ENCODE measurements at regions not wholly inside any gene's neighbourhood (a gene's known extent, or its start where the extent isn't known, plus 50 kb on each side); places are given as distances from the start of the nearest gene placed in this dataset.
"Not testable (repeated sequence)": the region's sequence is repeated elsewhere in the genome, so short reads cannot be mapped to it uniquely, and the experiment has no call there.

DNA sequence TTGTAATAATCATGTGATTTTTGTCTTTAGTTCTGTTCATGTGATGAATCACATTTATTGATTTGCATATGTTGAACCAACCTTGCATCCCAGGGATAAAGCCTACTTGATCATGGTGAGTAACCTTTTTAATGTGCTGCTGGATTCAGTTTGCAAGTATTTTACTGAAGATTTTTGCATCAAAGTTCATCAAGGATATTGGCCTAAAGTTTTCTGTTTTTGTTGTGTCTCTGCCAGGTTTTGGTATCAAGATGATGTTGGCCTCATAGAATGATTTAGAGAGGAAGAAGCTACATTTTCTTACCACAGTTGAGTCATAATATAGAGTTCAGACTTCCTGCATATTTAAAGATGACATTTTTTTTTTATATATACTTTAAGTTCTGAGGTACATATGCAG, 455.9 kb downstream of the PLPP3 start:
- peaks cover 0 to 17% of the 10 kb centered on the region in 2 donors for H3K27me3 Mint-ChIP-seq
- no peak for DNase-seq (ENCODE audit: low spot score)
- no peaks in the 10 kb centered on the region for H3K4me1 Mint-ChIP-seq (ENCODE audit: low read depth in 2 of 2)
- no peak for ATAC-seq
- no peak overlapping the region for H3K4me3 Mint-ChIP-seq
- H3K27ac Mint-ChIP-seq = no peak overlapping the region
- H3K9me3 Mint-ChIP-seq = no peaks in the 10 kb centered on the region
- no peaks in the 10 kb centered on the region for H3K36me3 Mint-ChIP-seq

DNA sequence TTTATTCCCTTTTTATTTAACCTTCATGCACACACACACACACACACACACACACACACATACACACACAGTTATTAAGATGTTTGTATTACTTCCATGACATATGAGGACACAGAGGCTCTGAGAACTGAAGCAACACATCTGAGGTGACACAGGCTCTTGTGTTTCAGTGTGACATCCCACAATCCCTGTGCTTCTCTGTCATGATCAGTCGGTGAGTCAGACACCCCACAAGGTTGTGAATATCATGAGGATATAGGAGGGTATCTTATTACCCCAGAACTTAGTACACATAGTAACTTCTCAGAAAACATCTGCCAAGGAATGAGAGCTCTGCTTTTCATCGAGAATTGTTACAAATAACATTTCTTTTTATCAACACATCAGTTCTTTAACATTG, 459.3 kb downstream of the PLPP3 start:
- H3K36me3 Mint-ChIP-seq = no peaks in the 10 kb centered on the region
- H3K27ac Mint-ChIP-seq = no peak overlapping the region
- H3K27me3 Mint-ChIP-seq = peaks cover 5 to 19% of the 10 kb centered on the region in 2 donors
- ATAC-seq (no peak), DNase-seq (ENCODE audit: low spot score) (no peak)
- H3K9me3 Mint-ChIP-seq = no peaks in the 10 kb centered on the region
- no peaks in the 10 kb centered on the region for H3K4me1 Mint-ChIP-seq (ENCODE audit: low read depth in 2 of 2)
- no peak overlapping the region for H3K4me3 Mint-ChIP-seq

DNA sequence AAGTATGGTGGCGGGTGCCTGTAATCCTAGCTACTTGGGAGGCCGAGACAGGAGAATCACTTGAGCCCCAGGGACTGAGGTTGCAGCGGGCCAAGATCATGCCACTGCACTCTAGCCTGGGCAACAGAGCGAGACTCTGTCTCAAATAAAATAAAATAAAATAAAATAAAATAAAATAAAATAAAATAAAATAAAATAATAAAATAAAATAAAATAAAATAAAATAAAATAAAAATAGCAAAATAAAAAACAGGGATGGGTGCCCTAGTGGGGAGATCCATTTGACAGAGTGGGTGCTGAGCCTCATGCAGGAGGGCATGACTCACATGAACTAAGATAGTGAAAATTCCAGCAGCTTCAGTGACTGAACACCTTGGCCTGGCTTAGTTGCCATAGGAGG, 460.7 kb downstream of the PLPP3 start:
- H3K4me3 Mint-ChIP-seq; DNase-seq (ENCODE audit: low spot score); H3K36me3 Mint-ChIP-seq; H3K4me1 Mint-ChIP-seq (ENCODE audit: low read depth in 2 of 2); H3K27ac Mint-ChIP-seq; ATAC-seq; H3K9me3 Mint-ChIP-seq: not testable (repeated sequence)
- H3K27me3 Mint-ChIP-seq = peaks cover 5 to 19% of the 10 kb centered on the region in 2 donors

DNA sequence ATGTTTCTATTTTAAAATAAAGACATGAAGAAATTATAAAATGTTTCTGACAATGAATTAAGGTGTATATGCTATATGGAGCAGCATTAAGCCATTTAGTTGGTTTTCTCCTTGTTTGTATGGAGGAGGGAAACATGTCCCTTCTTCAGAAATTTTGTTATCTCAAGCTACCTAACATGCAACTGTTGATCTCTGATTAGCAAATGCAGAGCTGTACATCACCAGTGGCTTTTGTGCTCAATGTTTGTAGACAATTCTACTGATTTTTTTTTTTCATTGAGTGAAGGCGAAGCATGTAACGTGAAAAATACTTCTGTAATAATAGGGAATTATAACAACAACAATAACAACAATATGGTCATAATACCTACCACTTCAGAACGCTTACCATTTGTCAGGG, 463.7 kb downstream of the PLPP3 start:
- Mint-ChIP-seq H3K9me3 (no peaks in the 10 kb centered on the region), H3K27ac (no peak overlapping the region), H3K4me1 (ENCODE audit: low read depth in 2 of 2) (no peaks in the 10 kb centered on the region), H3K36me3 (no peaks in the 10 kb centered on the region), H3K4me3 (no peak overlapping the region), H3K27me3 (peaks cover 5 to 13% of the 10 kb centered on the region in 2 donors)
- DNase-seq (ENCODE audit: low spot score) = no peak
- ATAC-seq = no peak

DNA sequence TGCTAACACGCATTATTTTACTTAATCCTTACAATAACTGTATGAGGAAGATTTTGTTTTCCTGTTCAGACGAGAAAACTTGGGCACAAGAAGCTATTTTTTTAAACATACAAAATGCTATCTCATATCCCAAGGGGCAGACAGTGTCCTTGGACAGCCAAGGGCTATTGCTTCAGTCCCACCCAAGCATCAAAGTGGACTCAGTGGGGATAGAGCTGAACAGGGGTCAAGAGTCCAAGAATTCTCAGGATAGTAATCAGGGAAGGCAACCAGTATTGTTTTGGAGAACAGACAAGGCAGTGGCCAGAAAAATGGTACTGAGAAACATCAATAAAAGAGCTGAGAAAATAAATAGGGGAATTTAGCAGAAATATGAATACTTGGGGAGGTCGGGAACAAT, 465.7 kb downstream of the PLPP3 start:
- no peak for ATAC-seq
- Mint-ChIP-seq H3K27me3 (peaks cover 5 to 13% of the 10 kb centered on the region in 2 donors), H3K36me3 (no peaks in the 10 kb centered on the region), H3K9me3 (no peaks in the 10 kb centered on the region), H3K4me3 (no peak overlapping the region), H3K4me1 (ENCODE audit: low read depth in 2 of 2) (no peaks in the 10 kb centered on the region), H3K27ac (no peak overlapping the region)
- no peak for DNase-seq (ENCODE audit: low spot score)

DNA sequence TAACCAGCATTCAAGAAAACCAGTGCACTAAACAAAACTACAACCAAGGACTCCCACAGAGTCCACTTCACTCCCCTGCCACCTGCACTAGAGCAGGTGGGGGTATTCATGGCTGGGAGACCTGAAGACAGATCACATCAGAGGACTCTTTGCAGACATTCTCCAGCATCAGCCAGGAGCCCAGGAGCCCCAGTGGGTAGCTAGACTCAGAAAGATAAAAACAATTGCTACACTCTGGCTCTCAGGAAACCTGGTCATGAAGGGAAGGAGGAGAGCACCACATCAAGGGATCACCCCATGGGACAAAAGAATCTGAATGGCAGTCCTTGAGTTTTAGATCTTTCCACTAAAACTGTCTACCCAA, 472.1 kb downstream of the PLPP3 start:
- DNase-seq (ENCODE audit: low spot score) (no peak), ATAC-seq (no peak)
- H3K4me3 Mint-ChIP-seq = no peak overlapping the region
- H3K36me3 Mint-ChIP-seq = peaks cover 6% of the 10 kb centered on the region
- peaks cover 9% of the 10 kb centered on the region for H3K9me3 Mint-ChIP-seq
- no peak overlapping the region for H3K27ac Mint-ChIP-seq
- H3K27me3 Mint-ChIP-seq = no peaks in the 10 kb centered on the region
- H3K4me1 Mint-ChIP-seq (ENCODE audit: low read depth in 2 of 2) = no peaks in the 10 kb centered on the region

DNA sequence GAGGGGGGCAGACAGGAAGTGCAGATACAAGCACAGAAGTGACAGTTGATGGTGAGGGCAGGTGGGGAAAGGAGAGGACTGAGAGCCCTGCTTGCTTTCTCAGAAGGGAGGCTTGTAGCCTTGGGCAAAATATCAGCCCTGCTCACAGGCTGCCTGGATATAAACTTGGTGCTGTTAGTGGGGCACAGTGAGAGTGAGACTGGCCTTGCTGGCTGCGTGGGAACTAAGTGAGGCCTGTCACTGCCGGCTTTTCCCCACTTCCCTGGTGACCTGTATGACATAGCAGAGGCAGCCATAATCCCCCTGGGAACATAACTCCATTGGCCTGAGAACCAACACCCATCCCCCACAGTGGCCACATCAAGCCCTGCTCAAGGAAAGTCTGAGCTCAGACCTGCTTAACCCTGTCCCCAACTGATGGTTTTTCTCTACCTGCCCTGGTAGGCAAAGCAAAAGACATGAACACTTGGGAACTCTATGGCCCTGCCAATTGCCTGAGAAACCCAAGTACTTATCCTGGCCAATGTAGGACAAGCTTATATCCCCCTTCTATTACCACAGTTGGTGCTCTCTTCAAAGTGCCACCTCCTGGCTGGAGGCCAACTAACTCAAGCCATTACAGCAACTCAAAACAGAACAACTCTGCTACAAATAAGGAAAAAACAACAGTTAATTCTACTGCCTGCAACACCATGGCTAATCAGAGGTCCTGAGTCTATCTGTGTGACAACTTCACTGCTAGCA, 472.7 kb downstream of the PLPP3 start:
- ATAC-seq = no peak
- peaks cover 9% of the 10 kb centered on the region for H3K9me3 Mint-ChIP-seq
- no peak overlapping the region for H3K27ac Mint-ChIP-seq
- no peak for DNase-seq (ENCODE audit: low spot score)
- H3K4me1 Mint-ChIP-seq (ENCODE audit: low read depth in 2 of 2) = no peaks in the 10 kb centered on the region
- H3K36me3 Mint-ChIP-seq = peaks cover 6% of the 10 kb centered on the region
- no peaks in the 10 kb centered on the region for H3K27me3 Mint-ChIP-seq
- no peak overlapping the region for H3K4me3 Mint-ChIP-seq

DNA sequence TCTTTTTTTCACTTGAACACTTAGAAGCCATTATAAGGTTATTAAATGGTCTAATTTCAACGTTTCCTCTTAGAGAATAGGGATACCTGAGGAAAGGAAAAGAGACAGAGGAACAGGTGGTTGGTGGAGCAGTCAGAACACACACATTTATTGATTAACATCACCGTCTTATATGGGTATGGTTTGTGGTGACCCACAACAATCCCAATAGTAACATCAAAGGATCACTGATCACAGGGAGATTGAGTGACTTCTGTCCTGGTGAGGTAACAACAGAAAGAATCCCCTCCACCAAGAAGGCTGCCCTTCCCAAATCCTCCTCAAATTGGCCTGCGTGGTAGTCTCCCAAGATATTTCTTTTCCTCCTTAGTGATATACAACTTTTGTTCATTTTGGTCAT, 474.0 kb downstream of the PLPP3 start:
- H3K36me3 Mint-ChIP-seq = peaks cover 6% of the 10 kb centered on the region
- DNase-seq (ENCODE audit: low spot score) (no peak), ATAC-seq (no peak)
- no peaks in the 10 kb centered on the region for H3K4me1 Mint-ChIP-seq (ENCODE audit: low read depth in 2 of 2)
- no peak overlapping the region for H3K27ac Mint-ChIP-seq
- peaks cover 9% of the 10 kb centered on the region for H3K9me3 Mint-ChIP-seq
- no peak overlapping the region for H3K4me3 Mint-ChIP-seq
- H3K27me3 Mint-ChIP-seq = no peaks in the 10 kb centered on the region

DNA sequence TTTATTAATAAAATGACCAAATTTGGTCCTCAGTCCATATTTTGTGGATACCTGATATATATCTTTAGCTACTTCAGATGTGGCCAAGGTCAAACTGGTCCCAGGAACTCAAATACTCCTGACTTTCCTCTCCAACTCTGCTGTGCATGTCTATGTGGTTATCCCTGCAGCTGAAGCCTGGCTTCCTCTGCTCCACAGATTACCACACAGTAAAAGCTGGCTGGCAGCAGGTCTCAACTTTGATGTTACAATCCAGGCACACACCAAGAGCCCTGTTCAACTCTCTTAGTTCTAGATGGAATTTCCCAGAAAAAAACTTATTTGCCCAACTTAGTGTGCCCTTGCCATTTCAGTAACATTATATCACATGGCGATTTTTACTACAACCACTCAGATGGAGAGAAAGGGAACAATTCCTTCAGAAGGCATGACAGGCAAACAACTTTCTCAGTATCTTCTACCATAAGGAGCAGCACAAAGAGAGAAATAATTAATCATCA, 479.5 kb downstream of the PLPP3 start:
- no peak overlapping the region for H3K4me3 Mint-ChIP-seq
- peaks cover 3% of the 10 kb centered on the region for H3K9me3 Mint-ChIP-seq
- H3K4me1 Mint-ChIP-seq (ENCODE audit: low read depth in 2 of 2) = no peaks in the 10 kb centered on the region
- no peaks in the 10 kb centered on the region for H3K27me3 Mint-ChIP-seq
- H3K27ac Mint-ChIP-seq = no peak overlapping the region
- H3K36me3 Mint-ChIP-seq = peaks cover 1% of the 10 kb centered on the region
- no peak for DNase-seq (ENCODE audit: low spot score)
- no peak for ATAC-seq

DNA sequence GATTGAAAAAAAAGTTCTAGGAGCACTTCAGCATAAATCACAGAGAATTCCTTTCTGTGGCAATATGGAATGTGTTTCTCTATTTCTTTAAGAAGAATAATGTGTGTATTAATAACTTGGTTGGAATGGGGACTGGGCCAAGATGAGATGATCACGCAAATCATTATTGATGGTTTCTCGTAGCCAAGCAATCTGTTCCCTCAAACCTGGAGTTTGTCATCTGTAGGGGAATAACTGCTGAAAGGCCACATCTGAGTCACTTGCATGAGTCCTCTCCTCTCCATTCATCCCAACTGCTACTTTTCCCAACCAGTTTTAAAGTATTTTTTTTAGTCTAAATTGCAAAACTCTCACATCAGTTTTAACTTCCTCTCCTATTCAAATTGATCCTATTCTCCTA, 480.4 kb downstream of the PLPP3 start:
- Mint-ChIP-seq H3K4me1 (ENCODE audit: low read depth in 2 of 2) (no peaks in the 10 kb centered on the region), H3K4me3 (no peak overlapping the region), H3K36me3 (no peaks in the 10 kb centered on the region), H3K27me3 (no peaks in the 10 kb centered on the region), H3K27ac (no peak overlapping the region), H3K9me3 (no peaks in the 10 kb centered on the region)
- DNase-seq (ENCODE audit: low spot score) = no peak
- no peak for ATAC-seq

DNA sequence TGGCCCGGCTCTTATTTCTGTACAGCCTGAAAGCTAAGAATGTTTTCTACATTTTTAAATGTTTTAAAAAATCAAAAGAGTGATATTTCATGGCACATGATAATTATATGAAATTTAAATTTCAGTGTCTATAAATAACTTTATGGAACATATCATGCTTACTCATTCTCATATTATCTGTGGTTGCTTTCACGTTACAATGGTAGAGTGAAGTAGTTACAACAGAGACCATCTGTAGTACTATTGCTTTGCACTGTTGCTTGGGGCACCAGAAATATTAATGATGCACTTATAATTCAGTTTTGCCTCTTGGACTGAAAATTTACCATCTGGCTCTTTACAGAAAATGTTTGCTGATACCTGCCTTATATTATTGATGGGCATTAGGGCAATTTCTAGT, 481.6 kb downstream of the PLPP3 start:
- no peaks in the 10 kb centered on the region for H3K27me3 Mint-ChIP-seq
- no peak for ATAC-seq
- H3K9me3 Mint-ChIP-seq = no peaks in the 10 kb centered on the region

DNA sequence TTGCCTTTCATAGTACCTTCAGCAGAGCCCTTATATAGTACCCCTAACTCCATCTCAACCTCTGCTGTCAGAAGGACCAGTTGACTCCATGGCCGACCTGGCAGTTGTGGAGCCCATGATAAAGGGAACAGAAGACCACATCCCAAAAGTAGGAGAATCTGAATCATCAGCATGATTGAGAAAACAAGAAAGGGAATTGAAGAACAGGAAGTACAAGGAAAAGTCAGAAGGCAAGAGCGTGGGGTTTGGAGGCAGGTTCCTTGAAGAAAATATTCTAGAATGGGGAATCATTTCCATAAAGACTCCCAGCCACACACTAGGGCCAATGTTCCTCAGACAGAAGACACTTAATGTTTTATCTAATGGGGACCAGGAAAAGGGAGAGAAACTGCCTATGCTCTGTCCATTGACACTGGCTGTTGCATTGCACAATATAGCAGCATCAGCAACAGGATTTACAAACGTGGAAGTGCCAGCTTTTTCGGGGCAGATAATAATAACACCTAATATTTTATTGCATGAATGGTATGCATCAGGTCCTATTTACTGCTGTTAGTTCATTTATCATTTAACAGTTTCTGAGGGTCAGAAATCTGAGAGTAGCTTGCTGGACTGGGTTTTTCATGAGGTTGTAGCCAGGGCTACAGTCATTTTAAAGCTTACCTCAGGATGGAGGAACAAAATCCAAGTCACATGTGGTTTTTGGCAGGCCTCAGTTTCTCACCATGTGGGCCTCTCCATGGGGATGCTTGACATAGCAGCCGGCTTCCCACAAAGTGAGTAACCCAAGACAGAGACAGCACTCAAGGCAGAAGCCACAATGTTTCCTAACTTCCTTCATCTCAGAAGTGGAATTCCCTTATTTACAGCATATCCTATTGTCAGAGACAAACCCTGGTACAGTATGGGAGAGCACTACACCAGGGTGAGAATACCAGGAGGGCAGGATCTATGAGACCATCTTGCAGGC, 483.4 kb downstream of the PLPP3 start:
- Mint-ChIP-seq H3K4me1 (ENCODE audit: low read depth in 2 of 2) (no peaks in the 10 kb centered on the region), H3K9me3 (no peaks in the 10 kb centered on the region), H3K27ac (no peak overlapping the region), H3K36me3 (no peaks in the 10 kb centered on the region), H3K27me3 (no peaks in the 10 kb centered on the region), H3K4me3 (no peak overlapping the region)
- ATAC-seq = no peak
- DNase-seq (ENCODE audit: low spot score) = no peak

More for the DNA sequence above, 481.6 kb downstream of the PLPP3 start:
- Mint-ChIP-seq H3K27ac (no peak overlapping the region), H3K4me1 (ENCODE audit: low read depth in 2 of 2) (no peaks in the 10 kb centered on the region), H3K4me3 (no peak overlapping the region), H3K36me3 (no peaks in the 10 kb centered on the region)
- no peak for DNase-seq (ENCODE audit: low spot score)

DNA sequence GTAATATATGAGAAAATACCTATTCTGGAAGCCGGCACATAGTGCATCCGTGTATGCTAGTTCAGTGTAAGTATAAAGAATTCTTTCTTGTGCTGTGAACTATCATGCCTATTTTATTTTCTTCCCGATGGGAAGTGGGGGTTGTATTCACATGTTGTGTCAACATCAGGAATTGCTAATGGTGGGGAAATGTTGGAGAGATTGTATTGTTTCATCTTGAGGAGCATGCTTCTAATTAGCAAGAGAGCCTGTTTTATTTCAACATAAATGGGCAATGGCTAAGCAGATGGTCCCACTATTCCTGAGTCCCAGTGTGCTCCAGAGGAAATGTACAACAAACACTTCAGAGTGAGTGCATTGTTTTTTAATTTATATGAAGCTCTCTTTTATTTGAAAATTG, 485.2 kb downstream of the PLPP3 start:
- Mint-ChIP-seq H3K9me3 (no peaks in the 10 kb centered on the region), H3K36me3 (no peaks in the 10 kb centered on the region), H3K4me1 (ENCODE audit: low read depth in 2 of 2) (no peaks in the 10 kb centered on the region), H3K4me3 (no peak overlapping the region), H3K27me3 (no peaks in the 10 kb centered on the region), H3K27ac (no peak overlapping the region)
- DNase-seq (ENCODE audit: low spot score) (no peak), ATAC-seq (no peak)
